ENCODE measurements at regions not wholly inside any gene's neighbourhood (a gene's known extent, or its start where the extent isn't known, plus 50 kb on each side); places are given as distances from the start of the nearest gene placed in this dataset.

DNA sequence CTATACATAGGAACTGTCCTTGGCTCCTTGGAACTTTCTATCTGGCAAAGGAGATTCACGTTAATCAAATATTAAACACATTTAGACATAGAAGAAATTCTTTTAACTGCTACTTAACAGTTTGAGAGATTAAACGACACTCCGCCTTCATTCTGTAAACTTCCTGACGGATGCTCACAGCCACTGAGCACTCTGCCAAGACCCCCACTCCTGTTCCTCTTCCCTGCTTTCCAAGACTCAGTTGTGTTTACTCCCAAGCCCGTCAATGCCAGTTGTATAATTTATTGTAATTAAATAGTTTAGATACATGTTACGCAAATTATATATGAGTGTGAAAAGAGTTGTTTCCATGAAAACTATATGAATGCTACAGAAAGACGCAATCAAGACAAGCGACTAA, 321.4 kb upstream of the EPHA4 start:
- no peak overlapping the region for H3K4me3 ChIP-seq (ENCODE audit: extremely low read depth in 1 of 4, insufficient read depth in 2 of 4, low read depth in 3 of 4, low read length in 4 of 4)
- no peaks in the 10 kb centered on the region for H3K79me2 ChIP-seq (ENCODE audit: control insufficient read depth in 1 of 2, insufficient read depth in 2 of 2, low read length in 2 of 2)
- ChIA-PET CTCF (ENCODE audit: partially characterized antibody) (no interaction called here), POLR2A (ENCODE audit: partially characterized antibody) (no interaction called here)
- H4K91ac ChIP-seq (replicated peaks; ENCODE audit: insufficient read length, low read length), result no peak overlapping the region
- no peak overlapping the region for H3K14ac ChIP-seq (ENCODE audit: insufficient read length)
- no peak overlapping the region for H2BK12ac ChIP-seq (ENCODE audit: low read depth, low read length)
- no peaks in the 10 kb centered on the region for H4K20me1 ChIP-seq (replicated peaks in 1 of 2; ENCODE audit: control insufficient read depth in 1 of 2, insufficient read depth in 2 of 2, low read length in 2 of 2)
- H3K9ac ChIP-seq (replicated peaks in 1 of 4; ENCODE audit: extremely low read depth in 1 of 4, low read depth in 3 of 4, low read length in 3 of 4), result no peak overlapping the region
- no peaks in the 10 kb centered on the region for H3K79me1 ChIP-seq (ENCODE audit: low read depth, low read length)
- TF ChIP-seq GABPA (IDR thresholded peaks at IDR 0.05; ENCODE audit: borderline replicate concordance, insufficient read depth, low read length) (no peak), EP300 (IDR thresholded peaks at IDR 0.05; ENCODE audit: borderline replicate concordance in 1 of 2, low read depth in 2 of 2, low read length in 2 of 2) (no peak)
- H2BK20ac ChIP-seq (ENCODE audit: low read length), result no peak overlapping the region
- H2AFZ ChIP-seq (ENCODE audit: low read length), result no peak overlapping the region
- no peak overlapping the region for H3K4me2 ChIP-seq (ENCODE audit: insufficient read depth in 1 of 2, low read depth in 2 of 2, low read length in 2 of 2)
- H2BK15ac ChIP-seq (ENCODE audit: low read length), result no peak overlapping the region
- no peaks in the 10 kb centered on the region for H3K27me3 ChIP-seq (replicated peaks in 1 of 4; ENCODE audit: control insufficient read depth in 3 of 4, extremely low read depth in 1 of 4, insufficient read depth in 3 of 4, low read length in 3 of 4)
- no peak overlapping the region for H3K18ac ChIP-seq (ENCODE audit: extremely low read depth, low read length)
- no peak overlapping the region for H4K5ac ChIP-seq (ENCODE audit: insufficient read length, low read depth, low read length)
- H2BK120ac ChIP-seq (replicated peaks; ENCODE audit: low read depth, low read length), result no peak overlapping the region
- no peaks in the 10 kb centered on the region for H3K23me2 ChIP-seq (ENCODE audit: low read depth, low read length)
- H3K36me3 ChIP-seq (ENCODE audit: control insufficient read depth in 2 of 4, insufficient read depth in 4 of 4, low read length in 3 of 4), result peaks cover 0 to 3% (median 0%) of the 10 kb centered on the region in 4 experiments; a peak in 2 of 8 replicates
- H4K8ac ChIP-seq (ENCODE audit: extremely low read depth, insufficient read depth, low read length), result no peak overlapping the region
- H3K23ac ChIP-seq (ENCODE audit: insufficient read length), result no peak overlapping the region
- H3K4ac ChIP-seq (replicated peaks; ENCODE audit: insufficient read length, low read depth, low read length), result no peak overlapping the region
- no peak overlapping the region for H2AK5ac ChIP-seq (ENCODE audit: low read depth, low read length)
- 93% methylated on average over 8 of the region's 8 CpGs; no CpG with 5 or more reads in 1 of the 2 experiments for WGBS, 2 experiments (ENCODE audit: extremely low coverage in 1 of 2, insufficient coverage in 1 of 2, insufficient read length in 1 of 2, insufficient replicate concordance in 2 of 2, low coverage in 1 of 2, low lambda C conversion rate in 2 of 2, missing lambda C conversion rate in 1 of 2)
- peaks cover 0 to 5% (median 2%) of the 10 kb centered on the region in 4 experiments; a peak in 1 of 7 replicates for H3K4me1 ChIP-seq (replicated peaks in 1 of 4; ENCODE audit: control insufficient read depth in 3 of 4, insufficient read depth in 4 of 4, low read length in 3 of 4)
- no peak overlapping the region for H2BK5ac ChIP-seq (ENCODE audit: low read depth, low read length)
- no peak overlapping the region for H3K56ac ChIP-seq (replicated peaks; ENCODE audit: insufficient read length, low read depth, low read length)
- no peak overlapping the region for H3K27ac ChIP-seq (ENCODE audit: low read depth, low read length)
- H3K9me3 ChIP-seq (ENCODE audit: insufficient read depth in 2 of 2, low read depth in 1 of 2, low read length in 1 of 2), result peaks cover 0 to 12% of the 10 kb centered on the region in 2 experiments; a peak in 2 of 4 replicates
- FAIRE-seq, result no peak
- no peak for DNase-seq (ENCODE audit: low read depth in 1 of 2, low spot score in 2 of 2)

Measured in H1 (cell line).